Gastrocnemius medialis (tissue), 4 donors: ENCODE measurements at regions not wholly inside any gene's neighbourhood (a gene's known extent, or its start where the extent isn't known, plus 50 kb on each side); places are given as distances from the start of the nearest gene placed in this dataset.

Source experiments
- POLR2A ChIP-seq, 2 donors: fragments of 450-650 bp; IDR thresholded peaks; one replicate each; pipeline ENCODE4 v1.6.1; 2017; ENCODE audit warnings: antibody characterized with exemption in 2 of 2, mild to moderate bottlenecking in 2 of 2, moderate library complexity in 2 of 2
- TF ChIP-seq, protein P1 (sequence below), 5 experiments: fragments of 450-650 bp in 3 of 5; fragments of 200-600 bp in 2 of 5; sonication (generic) in 2 of 5; IDR thresholded peaks in 4 of 5; conservative IDR thresholded peaks in 1 of 5; 1 replicate in 4 of 5; 2 replicates in 1 of 5; pipeline ENCODE4 v1.5.1; 2016 to 2019; ENCODE audit warnings: antibody characterized with exemption in 5 of 5, mild to moderate bottlenecking in 3 of 5, moderate library complexity in 3 of 5

DNA sequence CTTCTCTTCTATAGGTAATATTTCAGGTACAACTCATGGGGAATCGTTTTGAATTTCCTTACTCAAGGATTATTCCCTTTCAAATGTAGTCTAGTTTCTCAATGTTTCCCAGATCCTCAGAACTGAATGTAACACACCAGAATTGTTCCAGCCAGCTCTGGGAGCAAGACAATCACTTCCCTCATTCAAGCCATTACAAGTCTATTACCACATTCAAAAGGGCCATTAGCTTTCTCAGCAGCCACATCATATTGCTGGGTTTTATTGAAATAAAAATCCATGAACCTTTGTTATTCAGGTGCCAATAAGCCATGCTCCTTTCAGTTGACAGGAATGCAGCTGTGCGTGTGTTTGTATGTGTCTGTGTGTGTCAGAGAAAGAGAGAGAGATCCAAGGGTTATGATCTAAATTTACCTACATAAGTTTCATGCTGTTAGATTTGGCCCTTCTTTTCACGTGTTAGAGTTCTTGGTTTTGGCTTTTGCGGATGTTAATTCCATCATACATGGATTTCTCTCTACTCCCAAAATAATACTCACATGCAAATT is 357.7 kb downstream of the BCAT1 start:
- no peak for TF ChIP-seq POLR2A (IDR thresholded peaks at IDR 0.05)
- TF ChIP-seq, protein P1, sequence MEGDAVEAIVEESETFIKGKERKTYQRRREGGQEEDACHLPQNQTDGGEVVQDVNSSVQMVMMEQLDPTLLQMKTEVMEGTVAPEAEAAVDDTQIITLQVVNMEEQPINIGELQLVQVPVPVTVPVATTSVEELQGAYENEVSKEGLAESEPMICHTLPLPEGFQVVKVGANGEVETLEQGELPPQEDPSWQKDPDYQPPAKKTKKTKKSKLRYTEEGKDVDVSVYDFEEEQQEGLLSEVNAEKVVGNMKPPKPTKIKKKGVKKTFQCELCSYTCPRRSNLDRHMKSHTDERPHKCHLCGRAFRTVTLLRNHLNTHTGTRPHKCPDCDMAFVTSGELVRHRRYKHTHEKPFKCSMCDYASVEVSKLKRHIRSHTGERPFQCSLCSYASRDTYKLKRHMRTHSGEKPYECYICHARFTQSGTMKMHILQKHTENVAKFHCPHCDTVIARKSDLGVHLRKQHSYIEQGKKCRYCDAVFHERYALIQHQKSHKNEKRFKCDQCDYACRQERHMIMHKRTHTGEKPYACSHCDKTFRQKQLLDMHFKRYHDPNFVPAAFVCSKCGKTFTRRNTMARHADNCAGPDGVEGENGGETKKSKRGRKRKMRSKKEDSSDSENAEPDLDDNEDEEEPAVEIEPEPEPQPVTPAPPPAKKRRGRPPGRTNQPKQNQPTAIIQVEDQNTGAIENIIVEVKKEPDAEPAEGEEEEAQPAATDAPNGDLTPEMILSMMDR (IDR thresholded peaks at IDR 0.05 in 4 of 5, conservative IDR thresholded peaks at IDR 0.05 in 1 of 5), result no peak
